ENCODE measurements at regions not wholly inside any gene's neighbourhood (a gene's known extent, or its start where the extent isn't known, plus 50 kb on each side); places are given as distances from the start of the nearest gene placed in this dataset.

GRCh38 chr17:77744066-77744988 lies 214.2 kb upstream of the TNRC6C start:
- no peak for DNase-seq (ENCODE audit: low read depth in 2 of 2)
- no peak overlapping the region for H2AFZ ChIP-seq (ENCODE audit: low read length)
- H3K4me1 ChIP-seq (ENCODE audit: control insufficient read depth, extremely low read depth, insufficient read depth, low read length), result no peaks in the 10 kb centered on the region
- no peaks in the 10 kb centered on the region for H3K79me2 ChIP-seq (ENCODE audit: control insufficient read depth, insufficient read depth, low read length)
- H4K20me1 ChIP-seq (ENCODE audit: control insufficient read depth, extremely low read depth, insufficient read depth, low read length), result no peaks in the 10 kb centered on the region
- no peak overlapping the region for H3K4me3 ChIP-seq (replicated peaks in 1 of 4; ENCODE audit: control extremely low read depth in 1 of 4, insufficient read depth in 1 of 4, low read depth in 3 of 4, low read length in 4 of 4)
- TF ChIP-seq CTCF (conservative IDR thresholded peaks at IDR 0.05 in 1 of 2, IDR thresholded peaks at IDR 0.05 in 1 of 2; ENCODE audit: low read depth in 1 of 2, low read length in 2 of 2), result no peak
- no peak for TF ChIP-seq EZH2 (IDR thresholded peaks at IDR 0.05; ENCODE audit: low read length, missing control alignments)
- no peak overlapping the region for H3K9ac ChIP-seq (ENCODE audit: insufficient read depth, low read length)
- H3K9me3 ChIP-seq (ENCODE audit: control insufficient read depth, insufficient read depth, low read depth, low read length), result no peaks in the 10 kb centered on the region
- H3K36me3 ChIP-seq (ENCODE audit: control insufficient read depth, insufficient read depth, low read length), result no peaks in the 10 kb centered on the region
- H3K27ac ChIP-seq (ENCODE audit: insufficient read depth, low read length), result no peak overlapping the region
- no peaks in the 10 kb centered on the region for H3K27me3 ChIP-seq (ENCODE audit: control insufficient read depth, insufficient read depth, low read length)
- H3K4me2 ChIP-seq (ENCODE audit: extremely low read depth, insufficient read depth, low read length), result no peak overlapping the region

GRCh38 chr17:77745702-77746101 lies 212.8 kb upstream of the TNRC6C start:
- Histone ChIP-seq H3K79me2 (ENCODE audit: control insufficient read depth, insufficient read depth, low read length) (no peaks in the 10 kb centered on the region), H3K4me3 (replicated peaks in 1 of 4; ENCODE audit: control extremely low read depth in 1 of 4, insufficient read depth in 1 of 4, low read depth in 3 of 4, low read length in 4 of 4) (no peak overlapping the region), H3K27me3 (ENCODE audit: control insufficient read depth, insufficient read depth, low read length) (no peaks in the 10 kb centered on the region), H3K9me3 (ENCODE audit: control insufficient read depth, insufficient read depth, low read depth, low read length) (no peaks in the 10 kb centered on the region), H3K4me2 (ENCODE audit: extremely low read depth, insufficient read depth, low read length) (no peak overlapping the region), H4K20me1 (ENCODE audit: control insufficient read depth, extremely low read depth, insufficient read depth, low read length) (no peaks in the 10 kb centered on the region), H3K4me1 (ENCODE audit: control insufficient read depth, extremely low read depth, insufficient read depth, low read length) (no peaks in the 10 kb centered on the region), H2AFZ (ENCODE audit: low read length) (no peak overlapping the region), H3K36me3 (ENCODE audit: control insufficient read depth, insufficient read depth, low read length) (no peaks in the 10 kb centered on the region), H3K9ac (ENCODE audit: insufficient read depth, low read length) (no peak overlapping the region), H3K27ac (ENCODE audit: insufficient read depth, low read length) (no peak overlapping the region)
- TF ChIP-seq CTCF (conservative IDR thresholded peaks at IDR 0.05 in 1 of 2, IDR thresholded peaks at IDR 0.05 in 1 of 2; ENCODE audit: low read depth in 1 of 2, low read length in 2 of 2) (no peak), EZH2 (IDR thresholded peaks at IDR 0.05; ENCODE audit: low read length, missing control alignments) (no peak)
- no peak for DNase-seq (ENCODE audit: low read depth in 2 of 2)

- Histone ChIP-seq H2AFZ (ENCODE audit: low read length) (no peak overlapping the region), H3K9ac (ENCODE audit: insufficient read depth, low read length) (no peak overlapping the region), H3K27ac (ENCODE audit: insufficient read depth, low read length) (no peak overlapping the region), H3K4me3 (replicated peaks in 1 of 4; ENCODE audit: control extremely low read depth in 1 of 4, insufficient read depth in 1 of 4, low read depth in 3 of 4, low read length in 4 of 4) (no peak overlapping the region), H3K4me2 (ENCODE audit: extremely low read depth, insufficient read depth, low read length) (no peak overlapping the region), H3K4me1 (ENCODE audit: control insufficient read depth, extremely low read depth, insufficient read depth, low read length) (no peaks in the 10 kb centered on the region), H3K79me2 (ENCODE audit: control insufficient read depth, insufficient read depth, low read length) (no peaks in the 10 kb centered on the region), H3K9me3 (ENCODE audit: control insufficient read depth, insufficient read depth, low read depth, low read length) (no peaks in the 10 kb centered on the region), H4K20me1 (ENCODE audit: control insufficient read depth, extremely low read depth, insufficient read depth, low read length) (no peaks in the 10 kb centered on the region), H3K36me3 (ENCODE audit: control insufficient read depth, insufficient read depth, low read length) (no peaks in the 10 kb centered on the region), H3K27me3 (ENCODE audit: control insufficient read depth, insufficient read depth, low read length) (no peaks in the 10 kb centered on the region)
- TF ChIP-seq CTCF (conservative IDR thresholded peaks at IDR 0.05 in 1 of 2, IDR thresholded peaks at IDR 0.05 in 1 of 2; ENCODE audit: low read depth in 1 of 2, low read length in 2 of 2) (no peak), EZH2 (IDR thresholded peaks at IDR 0.05; ENCODE audit: low read length, missing control alignments) (no peak)
- DNase-seq (ENCODE audit: low read depth in 2 of 2), result no peak
These were observed 212.1 kb upstream of the TNRC6C start for GRCh38 chr17:77746393-77746792.
